Mesothelial cell of epicardium (in vitro differentiated cells): ENCODE measurements at regions not wholly inside any gene's neighbourhood (a gene's known extent, or its start where the extent isn't known, plus 50 kb on each side); places are given as distances from the start of the nearest gene placed in this dataset.

Experiments
- DNase-seq, 2 experiments: peaks; one replicate each; pipeline ENCODE4 v3.0.0; 2021; ENCODE audit warnings: low spot score in 2 of 2; ENCODE audit not compliant: unreplicated experiment in 2 of 2
- H3K27ac Mint-ChIP-seq: 2 replicates; pipeline ENCODE4 v1.8.0; 2021; ENCODE audit warnings: mixed read lengths
- H3K27me3 Mint-ChIP-seq: 2 replicates; pipeline ENCODE4 v1.8.0; 2021; ENCODE audit warnings: low read depth, mixed read lengths
- H3K36me3 Mint-ChIP-seq: 2 replicates; pipeline ENCODE4 v1.8.0; 2021; ENCODE audit warnings: mixed read lengths
- H3K4me1 Mint-ChIP-seq: 2 replicates; pipeline ENCODE4 v1.8.0; 2021; ENCODE audit warnings: mixed read lengths
- H3K4me3 Mint-ChIP-seq: 2 replicates; pipeline ENCODE4 v1.8.0; 2021; ENCODE audit warnings: mild to moderate bottlenecking, moderate library complexity, mixed read lengths
- H3K9me3 Mint-ChIP-seq: 2 replicates; pipeline ENCODE4 v1.8.0; 2021; ENCODE audit warnings: mixed read lengths
- TF ChIP-seq, protein P1 (sequence below): fragments of 200-600 bp; sonication (generic); IDR thresholded peaks from one replicate; pipeline ENCODE4 v1.5.0; 2021; ENCODE audit warnings: antibody characterized with exemption; ENCODE audit not compliant: unreplicated experiment

DNA sequence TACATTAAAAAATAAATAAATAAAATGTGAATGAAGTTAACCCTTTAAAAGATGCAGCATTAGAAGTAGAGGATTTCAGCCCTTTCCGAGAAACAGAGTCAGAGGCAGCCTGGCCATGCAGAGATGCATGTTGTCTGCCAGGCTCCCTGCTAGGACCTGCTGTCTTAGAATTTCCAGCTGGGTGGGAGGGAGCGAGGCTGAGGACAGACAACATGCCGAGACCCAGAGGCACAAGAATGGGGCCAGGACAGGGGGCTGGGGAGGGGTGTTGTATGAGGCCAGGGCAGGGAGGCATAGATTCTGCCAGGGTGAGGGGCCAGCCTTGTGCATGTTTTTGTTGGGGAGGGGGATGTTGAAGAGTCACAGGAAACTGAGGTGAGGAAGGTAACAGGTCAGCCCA lies 68.6 kb upstream of the NEURL1B start:
- DNase-seq = no peak
- Mint-ChIP-seq H3K36me3 (no peaks in the 10 kb centered on the region), H3K4me3 (no peak overlapping the region), H3K4me1 (peaks cover 28% of the 10 kb centered on the region), H3K9me3 (no peaks in the 10 kb centered on the region), H3K27me3 (no peaks in the 10 kb centered on the region), H3K27ac (no peak overlapping the region)
- TF ChIP-seq, protein P1, sequence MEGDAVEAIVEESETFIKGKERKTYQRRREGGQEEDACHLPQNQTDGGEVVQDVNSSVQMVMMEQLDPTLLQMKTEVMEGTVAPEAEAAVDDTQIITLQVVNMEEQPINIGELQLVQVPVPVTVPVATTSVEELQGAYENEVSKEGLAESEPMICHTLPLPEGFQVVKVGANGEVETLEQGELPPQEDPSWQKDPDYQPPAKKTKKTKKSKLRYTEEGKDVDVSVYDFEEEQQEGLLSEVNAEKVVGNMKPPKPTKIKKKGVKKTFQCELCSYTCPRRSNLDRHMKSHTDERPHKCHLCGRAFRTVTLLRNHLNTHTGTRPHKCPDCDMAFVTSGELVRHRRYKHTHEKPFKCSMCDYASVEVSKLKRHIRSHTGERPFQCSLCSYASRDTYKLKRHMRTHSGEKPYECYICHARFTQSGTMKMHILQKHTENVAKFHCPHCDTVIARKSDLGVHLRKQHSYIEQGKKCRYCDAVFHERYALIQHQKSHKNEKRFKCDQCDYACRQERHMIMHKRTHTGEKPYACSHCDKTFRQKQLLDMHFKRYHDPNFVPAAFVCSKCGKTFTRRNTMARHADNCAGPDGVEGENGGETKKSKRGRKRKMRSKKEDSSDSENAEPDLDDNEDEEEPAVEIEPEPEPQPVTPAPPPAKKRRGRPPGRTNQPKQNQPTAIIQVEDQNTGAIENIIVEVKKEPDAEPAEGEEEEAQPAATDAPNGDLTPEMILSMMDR = no peak

DNA sequence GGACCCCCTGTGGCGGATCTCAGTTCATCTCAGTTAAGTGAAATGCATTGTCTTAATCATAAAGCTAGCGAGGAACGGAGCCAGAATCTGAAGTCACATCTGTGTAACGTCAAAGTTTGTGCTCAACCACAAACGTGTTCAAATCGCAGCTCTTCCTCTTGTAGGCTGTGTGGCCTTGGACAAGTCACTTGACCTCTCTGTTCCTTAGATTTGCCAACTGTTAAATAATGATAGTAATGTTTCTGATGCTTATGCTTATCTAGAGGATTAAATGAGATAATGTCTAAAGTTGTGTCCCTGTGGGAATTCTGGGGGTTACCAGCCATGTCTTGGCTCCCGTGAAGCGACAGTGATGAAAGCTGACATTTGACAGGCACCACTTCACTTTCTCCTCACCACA lies 69.2 kb upstream of the NEURL1B start:
- Mint-ChIP-seq H3K4me3 (no peak overlapping the region), H3K9me3 (no peaks in the 10 kb centered on the region), H3K36me3 (no peaks in the 10 kb centered on the region), H3K27ac (no peak overlapping the region), H3K27me3 (no peaks in the 10 kb centered on the region), H3K4me1 (peaks cover 28% of the 10 kb centered on the region)
- DNase-seq = no peak
- TF ChIP-seq, protein P1 = no peak

DNA sequence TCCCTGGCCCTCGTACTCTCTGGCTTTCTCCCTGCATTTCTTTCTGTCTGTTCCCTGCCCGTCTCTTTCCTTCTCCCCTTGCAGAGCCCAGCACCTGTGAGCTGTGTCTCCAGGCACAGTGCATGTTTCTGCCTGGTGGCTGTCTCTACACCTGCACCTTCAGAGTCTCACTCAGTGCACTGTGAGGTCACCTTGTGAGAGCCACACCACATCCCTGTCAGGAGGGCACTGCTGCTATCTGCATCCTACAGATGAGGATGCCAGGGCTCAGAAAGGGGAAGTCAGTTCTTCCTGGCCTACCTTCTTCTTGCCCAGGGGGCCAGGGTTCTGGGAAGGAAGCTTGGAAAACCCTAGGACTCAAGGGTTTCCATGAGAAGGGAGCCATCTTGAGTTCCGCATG lies 69.7 kb upstream of the NEURL1B start:
- no peaks in the 10 kb centered on the region for H3K9me3 Mint-ChIP-seq
- H3K27ac Mint-ChIP-seq = no peak overlapping the region
- no peaks in the 10 kb centered on the region for H3K27me3 Mint-ChIP-seq
- TF ChIP-seq, protein P1 = no peak
- H3K36me3 Mint-ChIP-seq = no peaks in the 10 kb centered on the region
- H3K4me3 Mint-ChIP-seq = no peak overlapping the region
- no peak for DNase-seq
- peaks cover 28% of the 10 kb centered on the region for H3K4me1 Mint-ChIP-seq

DNA sequence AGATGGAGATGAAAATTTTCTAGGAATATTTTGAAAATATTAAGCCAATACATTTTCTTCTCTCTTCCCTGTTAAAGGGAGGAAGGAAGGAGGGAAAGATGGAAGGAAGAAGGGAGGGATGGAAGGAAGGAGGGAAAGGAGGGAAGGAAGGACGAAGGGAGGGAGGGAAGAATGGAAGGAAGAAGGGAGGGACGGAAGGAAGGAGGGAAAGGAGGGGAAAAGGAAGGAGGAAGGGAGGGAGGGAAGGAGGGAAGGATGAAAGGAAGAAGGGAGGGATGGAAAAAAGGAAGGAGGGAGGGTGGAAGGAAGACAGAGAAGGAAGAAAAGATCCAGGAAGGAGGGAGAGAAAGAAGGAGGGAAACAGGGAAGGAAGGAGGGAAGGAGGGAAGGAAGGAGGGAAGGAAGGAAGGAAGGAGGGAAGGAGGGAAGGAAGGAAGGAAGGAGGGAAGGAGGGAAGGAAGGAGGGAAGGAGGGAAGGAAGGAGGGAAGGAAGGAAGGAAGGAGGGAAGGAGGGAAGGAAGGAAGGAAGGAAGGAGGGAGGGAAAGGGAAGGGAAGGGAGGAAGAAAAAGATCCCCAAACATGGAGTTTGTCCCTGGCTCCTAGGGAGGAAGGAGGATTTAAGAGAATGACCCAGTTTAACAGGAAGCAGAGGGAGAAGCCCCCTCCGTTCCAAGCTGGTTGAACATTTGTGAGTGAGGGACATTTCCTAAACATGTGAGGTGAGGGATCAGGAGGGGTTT lies 70.3 kb upstream of the NEURL1B start:
- Mint-ChIP-seq H3K4me1 (peaks cover 28% of the 10 kb centered on the region), H3K4me3 (no peak overlapping the region), H3K36me3 (no peaks in the 10 kb centered on the region), H3K27me3 (no peaks in the 10 kb centered on the region), H3K9me3 (no peaks in the 10 kb centered on the region), H3K27ac (no peak overlapping the region)
- TF ChIP-seq, protein P1 = no peak
- DNase-seq = no peak

DNA sequence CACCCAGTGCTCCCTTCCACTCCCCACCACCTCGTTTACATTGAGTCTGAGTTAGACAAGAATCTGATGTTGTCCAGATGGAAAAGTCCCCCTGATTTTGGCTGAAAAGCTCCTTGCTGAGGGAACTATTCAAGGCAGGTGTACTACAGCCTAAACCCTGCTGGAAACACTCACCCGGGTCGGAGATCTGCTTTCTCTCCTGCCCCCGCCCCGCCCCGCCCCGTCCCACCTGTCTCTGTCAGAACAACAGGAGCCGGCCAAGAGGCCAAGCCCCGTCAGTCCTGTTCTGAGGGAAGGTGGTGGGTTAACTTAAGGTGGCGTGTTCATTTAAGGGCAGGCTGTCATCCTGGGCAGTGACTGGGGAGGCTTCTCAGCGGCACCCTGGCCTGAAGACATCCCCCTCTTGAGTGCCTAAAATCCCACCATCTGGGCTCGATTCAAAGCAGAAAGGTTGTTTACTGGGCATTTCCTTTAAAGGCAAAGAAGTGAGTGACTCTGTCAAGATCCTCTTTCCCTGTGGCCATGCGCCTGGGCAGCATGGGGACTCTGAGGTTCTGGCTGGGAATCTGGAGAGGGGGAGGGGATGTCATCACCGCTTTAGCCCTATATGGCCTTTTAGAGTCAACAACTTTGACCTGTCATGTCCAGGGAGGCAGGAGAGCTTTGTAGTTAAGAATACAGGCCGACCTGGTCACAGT lies 71.1 kb upstream of the NEURL1B start:
- TF ChIP-seq, protein P1 = no peak
- H3K4me3 Mint-ChIP-seq = no peak overlapping the region
- no peaks in the 10 kb centered on the region for H3K36me3 Mint-ChIP-seq
- no peaks in the 10 kb centered on the region for H3K27me3 Mint-ChIP-seq
- no peak for DNase-seq
- no peaks in the 10 kb centered on the region for H3K9me3 Mint-ChIP-seq
- peaks cover 28% of the 10 kb centered on the region for H3K4me1 Mint-ChIP-seq
- peak overlapping the region; percentile 67 for H3K27ac Mint-ChIP-seq
